GM12892 (cell line): ENCODE measurements at regions not wholly inside any gene's neighbourhood (a gene's known extent, or its start where the extent isn't known, plus 50 kb on each side); places are given as distances from the start of the nearest gene placed in this dataset.

Experiments used
- POLR2A ChIP-seq: IDR thresholded peaks from 2 replicates; pipeline ENCODE4 v1.6.1; 2011; ENCODE audit warnings: low read depth, low read length, control low read depth
- POLR2AphosphoS5 ChIP-seq: IDR thresholded peaks from 2 replicates; pipeline ENCODE4 v1.6.1; 2011; ENCODE audit warnings: low read depth, low read length, control low read depth
- TAF1 ChIP-seq: IDR thresholded peaks from 2 replicates; pipeline ENCODE4 v1.6.1; 2011; ENCODE audit warnings: low read depth, mild to moderate bottlenecking, control low read depth, low read length, borderline replicate concordance

- TF ChIP-seq POLR2A = no peak
- TF ChIP-seq POLR2AphosphoS5 = no peak
- TF ChIP-seq TAF1 = no peak
Observed at GRCh38 chr12:115543269-115543668, 734.2 kb downstream of the MED13L start.
